ENCODE measurements at regions not wholly inside any gene's neighbourhood (a gene's known extent, or its start where the extent isn't known, plus 50 kb on each side); places are given as distances from the start of the nearest gene placed in this dataset.

DNA sequence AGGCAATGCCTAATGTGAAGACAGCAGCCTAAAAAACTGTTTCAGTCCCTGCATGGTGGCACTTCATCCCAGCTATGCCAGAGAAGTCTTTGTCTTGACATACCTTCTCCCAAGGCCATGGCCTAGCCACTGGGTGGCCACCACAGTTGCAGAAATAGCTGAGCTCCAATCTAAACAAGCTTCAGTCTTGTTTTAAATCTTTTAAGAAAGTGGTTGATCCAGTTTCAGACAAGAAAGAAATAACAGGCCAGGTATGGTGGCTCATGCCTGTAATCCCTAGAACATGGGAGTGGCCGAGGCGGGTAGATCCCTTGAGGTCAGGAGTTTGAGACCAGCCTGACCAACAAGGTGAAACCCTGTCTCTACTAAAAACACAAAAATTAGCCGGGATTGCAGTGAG, 600.0 kb upstream of the PLXNA2 start:
- TF ChIP-seq, protein P1, sequence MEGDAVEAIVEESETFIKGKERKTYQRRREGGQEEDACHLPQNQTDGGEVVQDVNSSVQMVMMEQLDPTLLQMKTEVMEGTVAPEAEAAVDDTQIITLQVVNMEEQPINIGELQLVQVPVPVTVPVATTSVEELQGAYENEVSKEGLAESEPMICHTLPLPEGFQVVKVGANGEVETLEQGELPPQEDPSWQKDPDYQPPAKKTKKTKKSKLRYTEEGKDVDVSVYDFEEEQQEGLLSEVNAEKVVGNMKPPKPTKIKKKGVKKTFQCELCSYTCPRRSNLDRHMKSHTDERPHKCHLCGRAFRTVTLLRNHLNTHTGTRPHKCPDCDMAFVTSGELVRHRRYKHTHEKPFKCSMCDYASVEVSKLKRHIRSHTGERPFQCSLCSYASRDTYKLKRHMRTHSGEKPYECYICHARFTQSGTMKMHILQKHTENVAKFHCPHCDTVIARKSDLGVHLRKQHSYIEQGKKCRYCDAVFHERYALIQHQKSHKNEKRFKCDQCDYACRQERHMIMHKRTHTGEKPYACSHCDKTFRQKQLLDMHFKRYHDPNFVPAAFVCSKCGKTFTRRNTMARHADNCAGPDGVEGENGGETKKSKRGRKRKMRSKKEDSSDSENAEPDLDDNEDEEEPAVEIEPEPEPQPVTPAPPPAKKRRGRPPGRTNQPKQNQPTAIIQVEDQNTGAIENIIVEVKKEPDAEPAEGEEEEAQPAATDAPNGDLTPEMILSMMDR (tag by site-specific recombination; IDR thresholded peaks at IDR 0.05) = no peak
- TF ChIP-seq REPIN1 (tag by site-specific recombination; IDR thresholded peaks at IDR 0.05; ENCODE audit: low read depth) (no peak), PRDM10 (tag by site-specific recombination; IDR thresholded peaks at IDR 0.05) (no peak), ZFHX2 (tag by site-specific recombination; conservative IDR thresholded peaks at IDR 0.05) (no peak)
